Testis (tissue), 2 donors: ENCODE measurements at regions not wholly inside any gene's neighbourhood (a gene's known extent, or its start where the extent isn't known, plus 50 kb on each side); places are given as distances from the start of the nearest gene placed in this dataset.

ENCODE experiments used
- DNase-seq: peaks from one replicate; pipeline ENCODE4 v3.0.0-alpha.2; 2019
- H3K27ac ChIP-seq, 2 donors: fragments of 200-600 bp; sonication (generic); one replicate each; pipeline ENCODE4 v1.5.1; 2019
- H3K27me3 ChIP-seq: fragments of 200-600 bp; sonication (generic); one replicate; pipeline ENCODE4 v1.5.1; 2019
- H3K36me3 ChIP-seq: fragments of 200-600 bp; sonication (generic); one replicate; pipeline ENCODE4 v1.5.1; 2017; ENCODE audit warnings: low read depth; ENCODE audit errors: missing control alignments
- H3K4me1 ChIP-seq: fragments of 200-600 bp; sonication (generic); one replicate; pipeline ENCODE4 v1.5.1; 2019
- H3K4me3 ChIP-seq, 2 donors: fragments of 200-600 bp; sonication (generic); one replicate each; pipeline ENCODE4 v1.5.1; 2017 to 2019
- H3K9me3 ChIP-seq: fragments of 200-600 bp; sonication (generic); one replicate; pipeline ENCODE4 v1.5.1; 2017
- POLR2A ChIP-seq: fragments of 450-650 bp; IDR thresholded peaks from one replicate; pipeline ENCODE4 v1.6.1; 2017; ENCODE audit warnings: antibody characterized with exemption, mild to moderate bottlenecking, moderate library complexity
- WGBS, 2 donors: methylation state at CpG; one replicate each; pipeline ENCODE4 v1.1.5; 2018; 5-methylcytosine and 5-hydroxymethylcytosine counted together
- intact Hi-C: fragments of 100-400 bp; cut with DNase I; formaldehyde crosslinking; loops from one replicate; pipeline ENCODE4 v1.15.1; 2023; ENCODE audit warnings: low total_unique reads
- TF ChIP-seq, protein P1 (sequence below), 3 experiments: fragments of 450-650 bp in 2 of 3; fragments of 200-600 bp in 1 of 3; sonication (generic) in 1 of 3; IDR thresholded peaks; one replicate each; pipeline ENCODE4 v1.5.1; 2016 to 2019; ENCODE audit warnings: antibody characterized with exemption in 3 of 3, mild to moderate bottlenecking in 2 of 3, moderate library complexity in 1 of 3

DNA sequence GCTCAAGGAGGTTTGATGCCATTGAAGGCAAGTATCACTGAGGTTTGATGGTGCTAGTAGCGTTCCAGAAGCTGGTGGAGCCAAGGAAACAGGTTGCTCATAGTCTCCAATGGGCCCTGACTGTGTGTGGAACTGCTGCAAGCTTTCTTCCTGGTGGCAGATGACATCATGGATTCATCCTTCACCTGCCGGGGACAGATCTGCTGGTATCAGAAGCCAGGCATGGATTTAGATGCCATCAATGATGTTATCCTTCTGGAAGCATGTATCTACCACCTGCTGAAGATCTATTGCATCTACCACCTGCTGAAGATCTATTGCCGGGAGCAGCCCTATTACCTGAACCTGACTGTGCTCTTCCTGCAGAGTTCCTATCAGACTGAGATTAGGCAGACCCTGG, 734.4 kb downstream of the PLA2G4A start:
- H3K36me3 ChIP-seq = no peaks in the 10 kb centered on the region
- intact Hi-C loops = no loop called here

GRCh38 chr1:187566354-187566753, 737.6 kb downstream of the PLA2G4A start:
- Histone ChIP-seq H3K4me3 (no peak overlapping the region), H3K27ac (no peak overlapping the region), H3K9me3 (no peaks in the 10 kb centered on the region), H3K36me3 (no peaks in the 10 kb centered on the region), H3K27me3 (no peaks in the 10 kb centered on the region), H3K4me1 (no peaks in the 10 kb centered on the region)
- intact Hi-C loops = no loop called here
- DNase-seq = no peak
- TF ChIP-seq, protein P1, sequence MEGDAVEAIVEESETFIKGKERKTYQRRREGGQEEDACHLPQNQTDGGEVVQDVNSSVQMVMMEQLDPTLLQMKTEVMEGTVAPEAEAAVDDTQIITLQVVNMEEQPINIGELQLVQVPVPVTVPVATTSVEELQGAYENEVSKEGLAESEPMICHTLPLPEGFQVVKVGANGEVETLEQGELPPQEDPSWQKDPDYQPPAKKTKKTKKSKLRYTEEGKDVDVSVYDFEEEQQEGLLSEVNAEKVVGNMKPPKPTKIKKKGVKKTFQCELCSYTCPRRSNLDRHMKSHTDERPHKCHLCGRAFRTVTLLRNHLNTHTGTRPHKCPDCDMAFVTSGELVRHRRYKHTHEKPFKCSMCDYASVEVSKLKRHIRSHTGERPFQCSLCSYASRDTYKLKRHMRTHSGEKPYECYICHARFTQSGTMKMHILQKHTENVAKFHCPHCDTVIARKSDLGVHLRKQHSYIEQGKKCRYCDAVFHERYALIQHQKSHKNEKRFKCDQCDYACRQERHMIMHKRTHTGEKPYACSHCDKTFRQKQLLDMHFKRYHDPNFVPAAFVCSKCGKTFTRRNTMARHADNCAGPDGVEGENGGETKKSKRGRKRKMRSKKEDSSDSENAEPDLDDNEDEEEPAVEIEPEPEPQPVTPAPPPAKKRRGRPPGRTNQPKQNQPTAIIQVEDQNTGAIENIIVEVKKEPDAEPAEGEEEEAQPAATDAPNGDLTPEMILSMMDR (IDR thresholded peaks at IDR 0.05) = no peak
- no peak for TF ChIP-seq POLR2A
- WGBS, 2 donors = 86 to 100% methylated on average over 1 of the region's 1 CpG

More for the DNA sequence above, 734.4 kb downstream of the PLA2G4A start:
- no peak overlapping the region for H3K4me3 ChIP-seq
- no peak overlapping the region for H3K27ac ChIP-seq
- no peaks in the 10 kb centered on the region for H3K4me1 ChIP-seq
- TF ChIP-seq POLR2A = no peak
- TF ChIP-seq, protein P1 (IDR thresholded peaks at IDR 0.05) = no peak
- no peaks in the 10 kb centered on the region for H3K27me3 ChIP-seq
- no peaks in the 10 kb centered on the region for H3K9me3 ChIP-seq
- no peak for DNase-seq
- 88 to 90% methylated on average over 1 to 3 of the region's 3 CpGs for WGBS, 2 donors

DNA sequence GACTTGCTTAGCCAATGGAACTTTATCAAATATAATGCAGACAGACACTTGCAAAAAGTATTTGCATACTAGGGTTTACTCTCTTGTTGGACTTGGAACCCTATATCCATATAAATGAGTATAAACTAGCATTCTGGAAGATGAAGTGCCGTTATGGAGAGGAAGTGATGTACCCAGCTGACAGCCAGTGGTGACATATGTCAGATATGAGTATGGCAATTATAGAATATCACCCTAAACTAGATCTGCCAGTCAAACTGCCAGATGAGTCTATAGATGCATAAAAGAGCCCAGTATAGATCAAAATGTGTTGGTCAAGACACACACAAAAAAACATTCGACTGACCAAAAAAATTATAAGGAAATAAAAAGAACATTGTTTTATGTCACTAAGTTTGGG, 739.3 kb downstream of the PLA2G4A start:
- WGBS, 2 donors = 82 to 92% methylated on average over 2 of the region's 2 CpGs
- intact Hi-C loops = no loop called here

DNA sequence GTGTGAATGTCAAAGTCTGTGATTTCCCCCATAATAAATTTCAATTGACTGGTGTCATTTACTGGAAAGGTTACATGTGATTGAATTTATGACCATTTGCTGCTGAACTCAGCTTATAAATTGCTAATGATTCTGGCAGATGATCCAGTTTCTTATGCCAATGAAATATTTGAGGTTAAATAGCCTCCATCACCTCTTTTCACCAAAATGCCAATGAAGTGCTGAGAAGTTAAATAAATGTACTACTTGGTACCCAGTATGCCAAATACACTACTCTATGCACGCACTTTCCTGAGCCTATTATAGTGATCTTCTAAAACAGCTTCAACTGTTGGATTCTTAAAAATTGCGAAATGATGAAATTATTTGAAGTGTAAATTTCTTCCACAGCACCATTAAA, 741.4 kb downstream of the PLA2G4A start:
- H3K4me3 ChIP-seq = no peak overlapping the region
- no peaks in the 10 kb centered on the region for H3K36me3 ChIP-seq
- intact Hi-C loops = no loop called here
- no peaks in the 10 kb centered on the region for H3K9me3 ChIP-seq
- 93% methylated on average over 2 of the region's 2 CpGs for WGBS, 2 donors
- H3K27ac ChIP-seq = no peak overlapping the region
- DNase-seq = no peak
- H3K27me3 ChIP-seq = no peaks in the 10 kb centered on the region
- no peaks in the 10 kb centered on the region for H3K4me1 ChIP-seq
- TF ChIP-seq POLR2A = no peak
- TF ChIP-seq, protein P1 (IDR thresholded peaks at IDR 0.05) = no peak

More for the DNA sequence above, 739.3 kb downstream of the PLA2G4A start:
- Histone ChIP-seq H3K9me3 (no peaks in the 10 kb centered on the region), H3K27me3 (no peaks in the 10 kb centered on the region), H3K4me3 (no peak overlapping the region), H3K4me1 (no peaks in the 10 kb centered on the region), H3K27ac (no peak overlapping the region), H3K36me3 (no peaks in the 10 kb centered on the region)
- DNase-seq = no peak
- TF ChIP-seq POLR2A = no peak
- TF ChIP-seq, protein P1 (IDR thresholded peaks at IDR 0.05) = no peak

DNA sequence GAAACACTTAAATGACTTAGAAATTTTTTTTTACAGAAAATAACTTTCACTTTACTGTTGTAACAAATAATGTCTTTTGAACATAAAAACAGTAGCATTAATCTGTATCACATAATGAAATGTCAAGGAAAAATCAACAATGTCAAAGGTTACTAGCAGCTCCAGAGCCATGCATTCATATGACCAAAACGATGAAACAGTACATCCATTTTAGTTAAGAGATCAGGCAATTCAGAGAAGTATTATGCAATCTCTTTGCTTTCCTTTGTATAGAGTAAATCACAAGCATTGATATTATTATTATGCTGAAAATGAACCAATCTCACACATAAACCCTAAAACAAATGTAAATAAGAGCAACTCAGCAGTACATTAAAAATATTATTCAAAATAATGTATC, 748.9 kb downstream of the PLA2G4A start:
- no peak for TF ChIP-seq POLR2A
- TF ChIP-seq, protein P1 (IDR thresholded peaks at IDR 0.05) = no peak
- DNase-seq = no peak
- Histone ChIP-seq H3K4me3 (no peak overlapping the region), H3K27me3 (no peaks in the 10 kb centered on the region), H3K36me3 (no peaks in the 10 kb centered on the region), H3K4me1 (no peaks in the 10 kb centered on the region), H3K9me3 (no peaks in the 10 kb centered on the region), H3K27ac (no peak overlapping the region)
- 71 to 73% methylated on average over 1 of the region's 1 CpG for WGBS, 2 donors
- intact Hi-C loops = no loop called here
